ENCODE measurements at regions not wholly inside any gene's neighbourhood (a gene's known extent, or its start where the extent isn't known, plus 50 kb on each side); places are given as distances from the start of the nearest gene placed in this dataset.

GRCh38 chr18:33836564-33836963 is 258.5 kb downstream of the ASXL3 start:
- no peak for DNase-seq
- intact Hi-C loops (cut with DNase I), result no loop called here

DNA sequence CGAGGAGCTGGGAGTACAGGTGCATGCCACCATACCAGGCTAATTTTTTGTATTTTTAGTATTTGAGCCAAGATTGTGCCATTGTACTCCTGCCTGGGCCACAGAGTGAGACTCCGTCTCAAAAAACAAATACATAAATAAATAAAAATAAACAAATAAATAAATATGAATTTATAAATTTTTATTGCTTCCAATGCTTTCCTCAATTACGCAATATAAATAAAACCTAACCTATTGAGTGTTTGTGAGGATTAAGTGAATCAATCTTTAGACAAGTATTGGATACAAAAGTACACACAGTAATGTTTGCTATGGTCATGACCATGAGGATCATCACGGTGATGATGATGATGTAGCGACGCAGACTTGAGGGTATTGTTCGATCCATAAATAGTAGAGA is 257.4 kb downstream of the ASXL3 start:
- intact Hi-C loops (cut with DNase I), result no loop called here
- Histone ChIP-seq H3K9me3 (no peaks in the 10 kb centered on the region), H3K27me3 (ENCODE audit: low read depth) (no peaks in the 10 kb centered on the region), H3K27ac (no peak overlapping the region), H3K4me1 (peaks cover 7% of the 10 kb centered on the region), H3K4me3 (no peak overlapping the region), H3K36me3 (no peaks in the 10 kb centered on the region)
- no peak for TF ChIP-seq CTCF (IDR thresholded peaks at IDR 0.05)
- no peak for ATAC-seq
- no peak for DNase-seq

More at GRCh38 chr18:33836564-33836963, 258.5 kb downstream of the ASXL3 start:
- Histone ChIP-seq H3K36me3 (no peaks in the 10 kb centered on the region), H3K27ac (no peak overlapping the region), H3K27me3 (ENCODE audit: low read depth) (no peaks in the 10 kb centered on the region), H3K9me3 (no peaks in the 10 kb centered on the region), H3K4me3 (no peak overlapping the region), H3K4me1 (peaks cover 7% of the 10 kb centered on the region)
- no peak for TF ChIP-seq CTCF (IDR thresholded peaks at IDR 0.05)
- no peak for ATAC-seq

- no peaks in the 10 kb centered on the region for H3K27me3 ChIP-seq (ENCODE audit: low read depth)
- no peak for TF ChIP-seq CTCF (IDR thresholded peaks at IDR 0.05)
- DNase-seq, result no peak
- no peak for ATAC-seq
- H3K4me1 ChIP-seq, result no peaks in the 10 kb centered on the region
- H3K4me3 ChIP-seq, result no peak overlapping the region
- H3K36me3 ChIP-seq, result no peaks in the 10 kb centered on the region
- intact Hi-C loops (cut with DNase I), result no loop called here
- H3K9me3 ChIP-seq, result no peaks in the 10 kb centered on the region
- H3K27ac ChIP-seq, result no peak overlapping the region
These were observed 255.8 kb downstream of the ASXL3 start for GRCh38 chr18:33833842-33834241.

- H3K9me3 ChIP-seq, result no peaks in the 10 kb centered on the region
- ATAC-seq (no peak), DNase-seq (no peak)
- no peaks in the 10 kb centered on the region for H3K27me3 ChIP-seq (ENCODE audit: low read depth)
- intact Hi-C loops (cut with DNase I), result no loop called here
- no peak for TF ChIP-seq CTCF (IDR thresholded peaks at IDR 0.05)
- no peaks in the 10 kb centered on the region for H3K4me1 ChIP-seq
- no peak overlapping the region for H3K27ac ChIP-seq
- H3K4me3 ChIP-seq, result no peak overlapping the region
- no peaks in the 10 kb centered on the region for H3K36me3 ChIP-seq
These were observed 253.4 kb downstream of the ASXL3 start for GRCh38 chr18:33831424-33831823.

DNA sequence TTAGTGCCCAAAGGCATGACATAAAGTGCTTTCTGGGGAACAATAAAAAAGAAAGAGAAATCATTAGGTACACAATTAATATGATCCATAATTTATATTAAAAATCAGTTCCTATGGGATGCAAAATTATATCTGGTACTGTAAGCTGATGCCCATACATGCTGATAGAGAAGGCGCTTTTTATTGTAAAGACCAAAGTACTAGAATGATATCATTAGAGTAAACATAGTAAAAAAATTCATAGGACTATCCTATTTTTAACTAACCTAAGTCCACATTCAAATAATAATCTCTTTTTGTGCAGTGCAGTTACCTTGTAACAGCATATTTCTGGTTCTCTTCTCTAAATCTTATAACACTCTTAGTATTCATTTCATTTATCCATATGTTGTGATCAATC is 252.2 kb downstream of the ASXL3 start:
- intact Hi-C loops (cut with DNase I), result no loop called here
- H3K27me3 ChIP-seq (ENCODE audit: low read depth), result no peaks in the 10 kb centered on the region
- ATAC-seq (no peak), DNase-seq (no peak)
- H3K9me3 ChIP-seq, result no peaks in the 10 kb centered on the region
- no peaks in the 10 kb centered on the region for H3K4me1 ChIP-seq
- no peak overlapping the region for H3K27ac ChIP-seq
- no peak for TF ChIP-seq CTCF (IDR thresholded peaks at IDR 0.05)
- H3K36me3 ChIP-seq, result no peaks in the 10 kb centered on the region
- no peak overlapping the region for H3K4me3 ChIP-seq

DNA sequence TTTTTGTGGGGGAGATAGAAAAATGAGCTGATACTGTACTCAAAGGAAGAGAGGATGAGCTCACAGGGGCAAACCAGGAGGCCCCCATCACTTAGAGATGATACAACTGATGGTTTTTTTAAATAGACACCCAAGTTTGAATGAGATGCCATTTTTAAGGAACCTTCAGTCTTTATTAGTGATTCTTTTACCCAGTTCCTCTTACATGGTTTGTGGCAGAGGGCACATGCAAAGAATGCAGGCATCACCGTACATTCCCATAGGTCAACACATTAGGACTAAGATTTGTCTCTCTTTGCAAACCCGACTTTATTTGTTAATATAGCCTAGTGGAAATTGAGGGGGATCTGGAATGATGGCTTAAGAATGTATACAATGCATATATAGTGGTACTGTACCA is 250.9 kb downstream of the ASXL3 start:
- H3K4me1 ChIP-seq, result no peaks in the 10 kb centered on the region
- DNase-seq, result no peak
- H3K9me3 ChIP-seq, result no peaks in the 10 kb centered on the region
- no peak overlapping the region for H3K27ac ChIP-seq
- H3K36me3 ChIP-seq, result no peaks in the 10 kb centered on the region
- H3K4me3 ChIP-seq, result no peak overlapping the region
- TF ChIP-seq CTCF (IDR thresholded peaks at IDR 0.05), result no peak
- no peak for ATAC-seq
- H3K27me3 ChIP-seq (ENCODE audit: low read depth), result no peaks in the 10 kb centered on the region
- intact Hi-C loops (cut with DNase I), result no loop called here
